PC-3 (cell line): ENCODE measurements at regions not wholly inside any gene's neighbourhood (a gene's known extent, or its start where the extent isn't known, plus 50 kb on each side); places are given as distances from the start of the nearest gene placed in this dataset.

Experiments
- CTCF ChIP-seq: fragments of 300-600 bp; sonication (generic); conservative IDR thresholded peaks from 2 replicates; pipeline ENCODE4 v1.5.1; 2017; ENCODE audit warnings: antibody characterized with exemption, low read depth, mild to moderate bottlenecking, low read length
- EZH2 ChIP-seq: fragments of 300-600 bp; sonication (generic); IDR thresholded peaks from one replicate; pipeline ENCODE4 v1.6.1; 2017; ENCODE audit warnings: antibody characterized with exemption, mild to moderate bottlenecking, low read length; ENCODE audit not compliant: unreplicated experiment

GRCh38 chr9:126154869-126155268 is 171.8 kb upstream of the MVB12B start:
- no peak for TF ChIP-seq CTCF
- TF ChIP-seq EZH2: no peak
